HG03439 (cell line): ENCODE measurements at regions not wholly inside any gene's neighbourhood (a gene's known extent, or its start where the extent isn't known, plus 50 kb on each side); places are given as distances from the start of the nearest gene placed in this dataset.
"Not testable (repeated sequence)": the region's sequence is repeated elsewhere in the genome, so short reads cannot be mapped to it uniquely, and the experiment has no call there.

ENCODE experiments used
- ATAC-seq: cut with Tn5 transposase; IDR thresholded peaks from one replicate; pipeline ENCODE4 v1.9.1; 2021; ENCODE audit warnings: mild to moderate bottlenecking, moderate library complexity; ENCODE audit not compliant: unreplicated experiment

GRCh38 chr4:175033162-175033561, 115.0 kb downstream of the ADAM29 start:
- ATAC-seq = no peak

GRCh38 chr4:175034007-175034406, 115.8 kb downstream of the ADAM29 start:
- no peak for ATAC-seq

- ATAC-seq = no peak
Measured at GRCh38 chr4:175034986-175035705, 117.0 kb downstream of the ADAM29 start.

DNA sequence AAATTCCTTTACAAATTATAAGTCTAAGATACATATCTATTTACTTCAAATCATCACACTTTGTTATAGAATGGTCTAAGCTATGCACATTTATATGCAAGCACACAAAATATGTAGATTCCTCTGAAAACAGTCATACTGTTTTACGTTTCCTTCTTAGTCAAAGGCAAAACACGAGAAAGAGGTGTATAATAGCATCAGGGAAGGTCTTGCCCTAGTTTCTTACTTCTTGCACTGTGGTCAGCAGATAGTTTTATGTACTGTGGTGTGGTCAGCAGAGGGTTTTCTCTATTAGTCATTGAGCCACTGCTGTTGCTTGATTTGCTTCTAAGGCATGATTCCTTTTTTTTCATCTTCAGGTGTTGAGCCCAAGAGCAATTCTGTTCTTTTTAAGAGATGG, 117.7 kb downstream of the ADAM29 start:
- ATAC-seq = no peak

GRCh38 chr4:175048111-175048784, 130.1 kb downstream of the ADAM29 start:
- no peak for ATAC-seq

DNA sequence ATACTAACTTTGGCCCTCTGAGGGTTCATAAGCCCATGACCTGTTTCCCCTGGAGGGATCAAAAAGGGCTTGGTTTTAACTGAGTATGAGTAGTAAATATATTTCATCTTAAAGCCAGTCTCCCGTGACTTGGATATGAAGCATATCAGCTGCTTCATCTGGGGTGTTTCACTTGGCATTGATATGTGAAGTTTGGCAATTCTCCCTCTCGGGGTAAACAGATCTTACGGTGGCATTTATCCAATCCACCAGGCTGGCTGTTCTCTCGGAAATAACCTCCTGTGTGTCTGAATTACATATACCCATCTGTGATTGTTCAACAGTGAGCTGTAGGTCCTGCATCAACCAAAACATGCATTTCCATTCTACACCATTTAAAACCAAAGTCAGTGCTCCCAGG, 130.7 kb downstream of the ADAM29 start:
- no peak for ATAC-seq

DNA sequence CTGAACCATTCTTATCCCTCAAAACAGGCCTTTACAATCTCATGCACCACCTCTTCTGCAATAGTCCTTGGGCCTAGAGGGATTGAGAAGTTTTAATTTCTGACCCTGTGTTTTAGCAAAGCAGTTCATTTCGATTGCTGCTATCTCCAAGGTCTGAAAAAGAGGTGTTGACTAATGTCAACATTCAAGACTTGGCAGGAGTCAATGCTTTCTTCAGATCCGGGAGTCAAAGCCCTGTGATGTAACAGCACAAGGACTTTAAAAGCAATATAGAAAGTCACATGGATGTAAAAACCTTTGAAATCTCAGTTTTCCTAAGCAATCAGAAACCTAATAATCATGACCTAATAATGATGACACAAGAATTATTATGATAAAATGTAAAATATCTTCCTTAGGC, 133.8 kb downstream of the ADAM29 start:
- ATAC-seq = no peak

GRCh38 chr4:175054980-175055379, 136.8 kb downstream of the ADAM29 start:
- no peak for ATAC-seq

GRCh38 chr4:175062183-175062592, 144.0 kb downstream of the ADAM29 start:
- no peak for ATAC-seq

GRCh38 chr4:175065228-175065627, 147.1 kb downstream of the ADAM29 start:
- ATAC-seq = no peak

GRCh38 chr4:175066923-175067627, 148.9 kb downstream of the ADAM29 start:
- ATAC-seq = no peak

- ATAC-seq = no peak
Measured at GRCh38 chr4:175068266-175068665, 150.1 kb downstream of the ADAM29 start.

DNA sequence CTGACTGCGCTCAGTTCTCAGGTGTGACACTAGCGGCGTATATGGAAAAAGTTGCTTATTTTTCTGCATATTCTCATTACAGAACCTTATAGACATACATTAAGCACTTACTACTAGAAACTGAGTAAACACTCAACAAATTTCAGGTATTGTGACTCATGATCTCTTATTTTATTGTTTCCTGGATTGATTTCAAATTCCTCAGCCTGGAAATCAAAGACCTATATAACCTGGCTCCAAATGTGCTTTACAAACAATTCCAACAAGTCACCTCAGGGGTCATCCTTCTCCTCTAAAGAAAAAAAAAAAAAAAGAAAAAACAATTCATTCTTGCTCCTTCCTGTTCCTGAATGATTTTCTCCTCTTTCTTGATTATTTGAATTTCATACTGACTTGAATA, 152.3 kb downstream of the ADAM29 start:
- no peak for ATAC-seq

DNA sequence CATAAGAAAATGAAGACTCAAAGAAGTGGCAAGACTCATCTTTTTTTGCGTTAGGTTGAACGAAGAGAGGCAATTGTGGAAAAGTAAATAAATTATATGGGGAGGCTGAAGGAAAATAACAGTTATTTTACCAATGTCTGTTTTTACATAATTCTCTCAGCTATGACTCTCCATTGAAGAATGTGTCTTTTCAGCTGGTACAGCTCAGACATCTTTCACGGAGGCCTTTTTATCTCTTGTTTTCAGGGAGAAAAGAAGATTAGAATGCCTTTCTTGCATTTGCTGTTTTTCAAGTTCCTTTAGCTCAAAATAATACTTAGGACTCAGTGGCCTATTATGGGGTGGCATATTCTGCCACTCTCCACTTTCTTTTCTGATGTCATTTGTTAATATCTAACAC, 153.0 kb downstream of the ADAM29 start:
- ATAC-seq = no peak

DNA sequence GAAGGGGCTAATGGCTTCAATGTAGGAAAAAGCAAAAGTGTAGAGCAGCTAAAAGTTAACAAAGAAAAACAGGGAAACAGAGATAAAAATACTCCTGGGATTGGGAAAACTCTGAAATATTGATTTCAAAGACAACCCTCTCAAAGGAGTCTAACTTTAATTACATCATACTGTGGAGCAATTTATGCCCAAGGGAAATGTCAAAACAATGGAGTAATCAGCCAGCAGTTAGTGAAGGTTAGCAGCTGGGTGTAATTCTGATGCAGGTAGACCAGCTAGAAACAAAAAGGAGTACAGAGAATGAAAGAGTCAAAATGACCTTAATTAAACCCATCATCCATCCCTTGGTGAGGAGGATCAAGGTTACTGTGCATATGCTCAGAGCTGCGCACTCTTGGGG, 169.0 kb downstream of the ADAM29 start:
- ATAC-seq = no peak

DNA sequence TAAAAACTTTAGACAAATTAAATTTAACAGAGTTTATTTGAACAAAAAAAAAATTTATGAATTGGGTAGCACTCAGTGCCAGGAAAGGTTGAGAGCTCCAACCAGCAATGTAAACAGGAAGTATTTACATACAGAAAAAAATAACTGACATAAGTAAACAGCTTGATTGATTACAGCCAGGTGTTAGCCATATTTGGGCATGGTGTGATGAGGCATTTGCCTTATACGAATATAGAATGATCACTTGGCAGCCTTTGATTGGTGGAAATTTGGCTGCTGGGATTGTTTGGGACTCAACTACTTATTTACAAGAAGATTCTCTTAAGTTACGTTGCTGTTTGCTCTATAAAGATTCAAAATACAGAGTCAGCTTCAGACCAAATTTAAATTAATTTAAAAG, 172.0 kb downstream of the ADAM29 start:
- no peak for ATAC-seq

DNA sequence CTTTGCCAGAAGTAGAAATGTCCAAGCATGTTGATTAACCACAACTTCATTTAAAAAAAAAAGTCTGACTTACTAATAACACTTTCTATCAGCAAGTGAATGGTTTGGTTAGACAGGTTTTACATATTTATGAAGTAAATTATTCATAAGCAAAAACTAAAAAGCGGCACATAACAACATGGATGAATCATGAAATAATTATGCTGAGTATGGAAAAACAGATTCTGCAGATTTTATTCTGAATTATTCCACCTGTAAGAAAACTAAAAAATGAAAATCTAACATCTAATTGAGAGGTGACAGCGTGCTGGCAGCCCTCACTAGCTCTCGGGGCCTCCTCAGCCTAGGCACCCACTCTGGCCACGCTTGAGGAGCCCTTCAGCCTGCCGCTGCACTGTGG, 173.5 kb downstream of the ADAM29 start:
- ATAC-seq = no peak

DNA sequence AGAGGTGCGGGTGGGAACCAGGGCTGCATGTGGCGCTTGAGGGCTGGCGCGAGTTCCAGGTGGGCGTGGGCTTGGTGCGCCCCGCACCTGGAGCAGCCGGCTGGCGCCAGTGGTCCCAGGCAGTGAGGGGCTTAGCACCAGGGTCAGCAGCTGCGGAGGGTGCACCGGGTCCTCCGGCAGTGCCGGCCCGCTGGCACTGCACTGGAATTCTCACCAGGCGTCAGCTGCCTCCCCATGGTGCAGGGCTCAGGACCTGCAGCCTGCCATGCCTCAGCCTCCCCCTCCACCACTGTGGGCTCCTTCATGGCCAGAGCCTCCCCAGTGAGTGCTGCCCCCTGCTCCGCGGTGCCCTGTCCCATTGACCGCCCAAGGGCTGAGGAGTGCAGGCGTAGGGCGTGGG, 174.0 kb downstream of the ADAM29 start:
- ATAC-seq = no peak

GRCh38 chr4:175093055-175093454, 174.9 kb downstream of the ADAM29 start:
- not testable (repeated sequence) for ATAC-seq

DNA sequence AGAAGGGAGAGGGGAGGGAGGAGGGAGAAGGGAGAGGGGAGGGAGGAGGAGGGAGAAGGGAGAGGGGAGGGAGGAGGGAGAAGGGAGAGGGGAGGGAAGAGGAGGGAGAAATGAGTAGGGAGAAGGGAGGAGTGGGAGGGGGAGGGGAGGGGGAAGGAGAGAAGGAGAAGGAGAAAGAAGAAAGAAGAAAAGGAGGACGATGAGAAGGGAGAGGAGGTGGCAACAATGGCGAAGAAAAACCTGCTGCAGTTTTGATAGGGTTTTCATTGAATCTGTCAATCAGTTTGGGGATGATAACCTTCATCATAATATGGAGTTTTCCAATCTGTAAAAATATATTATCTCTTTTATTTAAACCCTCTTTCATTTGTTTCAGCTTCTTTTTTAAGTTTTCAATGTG, 185.2 kb downstream of the ADAM29 start:
- ATAC-seq = no peak

- no peak for ATAC-seq
Measured at GRCh38 chr4:175106301-175106700, 188.1 kb downstream of the ADAM29 start.

GRCh38 chr4:175109933-175110332, 191.8 kb downstream of the ADAM29 start:
- ATAC-seq = no peak
